B cell (primary cell): ENCODE measurements at regions not wholly inside any gene's neighbourhood (a gene's known extent, or its start where the extent isn't known, plus 50 kb on each side); places are given as distances from the start of the nearest gene placed in this dataset.

Source experiments
- ATAC-seq: fragments of 200-7000 bp; cut with Tn5 transposase; one replicate; pipeline ENCODE4 v1.10.0; 2021; ENCODE audit warnings: low read depth, mild to moderate bottlenecking, moderate number of reproducible peaks, moderate library complexity
- CTCF ChIA-PET: fragments of 350-600 bp; sonication (Branson Sonifier 250); formaldehyde crosslinking; loops from one replicate; lab custom pipeline; 2021; ENCODE audit warnings: antibody characterized with exemption, inconsistent platforms; lab: Charles Lee
- POLR2A ChIA-PET: fragments of 350-600 bp; sonication (Branson Sonifier 250); formaldehyde crosslinking; loops from one replicate; lab custom pipeline; 2021; ENCODE audit warnings: antibody characterized with exemption; lab: Charles Lee
- DNase-seq: peaks from one replicate; pipeline ENCODE4 v3.0.0; 2013
- H2AFZ ChIP-seq: 2 replicates; pipeline ENCODE4 v1.6.1; 2012; ENCODE audit warnings: mild to moderate bottlenecking, low read depth, low read length; ENCODE audit not compliant: insufficient read depth, poor library complexity, severe bottlenecking
- H3K27ac ChIP-seq, 2 donors: 1 replicate in 1 of 2; 2 replicates in 1 of 2; pipeline ENCODE4 v1.5.1; 2012 to 2013; ENCODE audit warnings: low read length in 2 of 2, mild to moderate bottlenecking in 2 of 2, moderate library complexity in 1 of 2
- H3K27me3 ChIP-seq, 4 experiments: fragments of 200-600 bp in 1 of 4; sonication (generic) in 1 of 4; replicated peaks in 1 of 4; 1 replicate in 2 of 4; 2 replicates in 2 of 4; pipeline versions ENCODE4 v1.6.1 to v1.7.0; 2013 to 2016; ENCODE audit warnings: low read length in 3 of 4, mild to moderate bottlenecking in 2 of 4, mixed read lengths in 1 of 4, moderate library complexity in 1 of 4; ENCODE audit not compliant: insufficient read depth in 4 of 4, control insufficient read depth in 3 of 4; ENCODE audit errors: control extremely low read depth in 1 of 4
- H3K36me3 ChIP-seq, 2 experiments: replicated peaks in 1 of 2; 1 replicate in 1 of 2; 2 replicates in 1 of 2; pipeline versions ENCODE4 v1.6.1 to v1.7.1; 2013; ENCODE audit warnings: low read length in 1 of 2; ENCODE audit not compliant: insufficient read depth in 2 of 2, control insufficient read depth in 1 of 2; ENCODE audit errors: control extremely low read depth in 1 of 2, extremely low read depth in 1 of 2
- H3K4me1 ChIP-seq, 2 donors: fragments of 200-600 bp in 1 of 2; sonication (generic) in 1 of 2; 1 replicate in 1 of 2; 2 replicates in 1 of 2; pipeline versions ENCODE4 v1.5.1 to v1.6.1; 2013 to 2017; ENCODE audit warnings: low read length in 2 of 2; ENCODE audit not compliant: control insufficient read depth in 2 of 2, insufficient read depth in 2 of 2
- H3K4me2 ChIP-seq: replicated peaks from 2 replicates; pipeline ENCODE3; 2012; ENCODE audit warnings: mild to moderate bottlenecking, low read depth, low read length; ENCODE audit not compliant: poor library complexity, severe bottlenecking
- H3K4me3 ChIP-seq, 5 experiments: fragments of 200-600 bp in 1 of 5; sonication (generic) in 1 of 5; 1 replicate in 3 of 5; 2 replicates in 2 of 5; pipeline versions ENCODE4 v1.5.1 to v1.7.0; 2011 to 2016; ENCODE audit warnings: low read length in 4 of 5, mild to moderate bottlenecking in 4 of 5, low read depth in 2 of 5, control low read depth in 1 of 5, moderate library complexity in 1 of 5; ENCODE audit not compliant: insufficient read depth in 1 of 5; ENCODE audit errors: control extremely low read depth in 1 of 5, extremely low read depth in 1 of 5
- H3K79me2 ChIP-seq: fragments of 200-600 bp; sonication (generic); one replicate; pipeline ENCODE4 v1.6.0; 2016; ENCODE audit warnings: low read length; ENCODE audit not compliant: control insufficient read depth, insufficient read depth
- H3K9ac ChIP-seq: fragments of 200-600 bp; sonication (generic); 2 replicates; pipeline ENCODE4 v1.6.1; 2017; ENCODE audit warnings: mild to moderate bottlenecking, low read length, moderate library complexity
- H3K9me3 ChIP-seq, 3 donors: one replicate each; pipeline versions ENCODE4 v1.6.1 to v1.7.1; 2013; ENCODE audit warnings: low read length in 2 of 3; ENCODE audit not compliant: control insufficient read depth in 2 of 3, insufficient read depth in 1 of 3; ENCODE audit errors: control extremely low read depth in 1 of 3
- H4K20me1 ChIP-seq: 2 replicates; pipeline ENCODE4 v1.6.0; 2012; ENCODE audit warnings: mild to moderate bottlenecking, low read length; ENCODE audit not compliant: insufficient read depth, control insufficient read depth, poor library complexity, severe bottlenecking
- H3K27ac Mint-ChIP-seq: one replicate; pipeline ENCODE4 v1.8.0; 2021; ENCODE audit warnings: mixed read lengths
- H3K27me3 Mint-ChIP-seq: one replicate; pipeline ENCODE4 v1.8.0; 2021; ENCODE audit warnings: mixed read lengths
- H3K4me1 Mint-ChIP-seq: one replicate; pipeline ENCODE4 v1.8.0; 2021; ENCODE audit warnings: mixed read lengths
- H3K4me3 Mint-ChIP-seq: one replicate; pipeline ENCODE4 v1.8.0; 2021; ENCODE audit warnings: mixed read lengths
- H3K9me3 Mint-ChIP-seq: one replicate; pipeline ENCODE4 v1.8.0; 2022; ENCODE audit warnings: mixed read lengths; ENCODE audit not compliant: insufficient read depth
- EZH2 ChIP-seq: IDR thresholded peaks from 2 replicates; pipeline ENCODE4 v1.6.1; 2012; ENCODE audit warnings: borderline replicate concordance, low read depth, mild to moderate bottlenecking, moderate library complexity, low read length; ENCODE audit not compliant: insufficient read depth, poor library complexity, severe bottlenecking
- WGBS: methylation state at CpG from one replicate; pipeline ENCODE4 v1.1.5; 2013; ENCODE audit warnings: missing lambda C conversion rate; ENCODE audit not compliant: insufficient coverage; 5-methylcytosine and 5-hydroxymethylcytosine counted together
- intact Hi-C: fragments of 100-400 bp; cut with micrococcal nuclease; formaldehyde crosslinking; loops from one replicate; pipeline ENCODE4 v1.10.0; 2022
- TF ChIP-seq, protein P1 (sequence below): fragments of 200-600 bp; IDR thresholded peaks from one replicate; pipeline ENCODE4 v1.8.0; 2022; ENCODE audit warnings: antibody characterized with exemption, mild to moderate bottlenecking

DNA sequence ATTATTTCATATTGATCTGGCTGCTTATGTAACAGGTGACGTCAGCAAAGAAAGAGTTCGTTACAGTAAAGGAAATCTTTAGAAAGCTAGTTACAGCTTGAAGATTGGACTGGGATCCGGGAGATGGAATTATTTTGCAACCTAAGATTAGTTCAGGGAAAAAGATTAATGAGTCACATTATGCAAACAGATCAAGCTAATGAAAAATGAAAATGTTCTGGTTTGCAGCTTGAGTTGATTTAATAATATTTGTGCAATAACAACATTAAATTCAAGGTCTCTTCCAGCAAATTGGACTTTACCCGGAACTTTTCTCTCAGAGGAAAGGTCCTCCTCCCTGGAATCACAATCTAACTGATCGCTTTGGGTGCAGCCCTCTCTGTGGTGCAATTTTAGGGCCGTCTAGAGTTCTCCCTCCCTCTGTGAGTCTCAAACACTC, 119.5 kb downstream of the OTUD1 start:
- POLR2A ChIA-PET: no interaction called here
- intact Hi-C loops: no loop called here
- Histone ChIP-seq H3K27me3 (no peaks in the 10 kb centered on the region), H3K4me2 (no peak overlapping the region), H3K9me3 (peaks cover 0 to 4% (median 0%) of the 10 kb centered on the region in 3 donors), H3K4me3 (no peak overlapping the region), H3K79me2 (no peaks in the 10 kb centered on the region), H3K9ac (no peak overlapping the region), H2AFZ (no peak overlapping the region), H3K36me3 (no peaks in the 10 kb centered on the region), H3K4me1 (no peaks in the 10 kb centered on the region), H4K20me1 (no peaks in the 10 kb centered on the region), H3K27ac (no peak overlapping the region)
- ATAC-seq (no peak), DNase-seq (no peak)
- no peak for TF ChIP-seq EZH2
- TF ChIP-seq, protein P1, sequence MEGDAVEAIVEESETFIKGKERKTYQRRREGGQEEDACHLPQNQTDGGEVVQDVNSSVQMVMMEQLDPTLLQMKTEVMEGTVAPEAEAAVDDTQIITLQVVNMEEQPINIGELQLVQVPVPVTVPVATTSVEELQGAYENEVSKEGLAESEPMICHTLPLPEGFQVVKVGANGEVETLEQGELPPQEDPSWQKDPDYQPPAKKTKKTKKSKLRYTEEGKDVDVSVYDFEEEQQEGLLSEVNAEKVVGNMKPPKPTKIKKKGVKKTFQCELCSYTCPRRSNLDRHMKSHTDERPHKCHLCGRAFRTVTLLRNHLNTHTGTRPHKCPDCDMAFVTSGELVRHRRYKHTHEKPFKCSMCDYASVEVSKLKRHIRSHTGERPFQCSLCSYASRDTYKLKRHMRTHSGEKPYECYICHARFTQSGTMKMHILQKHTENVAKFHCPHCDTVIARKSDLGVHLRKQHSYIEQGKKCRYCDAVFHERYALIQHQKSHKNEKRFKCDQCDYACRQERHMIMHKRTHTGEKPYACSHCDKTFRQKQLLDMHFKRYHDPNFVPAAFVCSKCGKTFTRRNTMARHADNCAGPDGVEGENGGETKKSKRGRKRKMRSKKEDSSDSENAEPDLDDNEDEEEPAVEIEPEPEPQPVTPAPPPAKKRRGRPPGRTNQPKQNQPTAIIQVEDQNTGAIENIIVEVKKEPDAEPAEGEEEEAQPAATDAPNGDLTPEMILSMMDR: no peak
- Mint-ChIP-seq H3K9me3 (peaks cover 2% of the 10 kb centered on the region), H3K27me3 (peaks cover 15% of the 10 kb centered on the region), H3K4me3 (no peak overlapping the region), H3K4me1 (no peaks in the 10 kb centered on the region), H3K27ac (no peak overlapping the region)
- CTCF ChIA-PET: no interaction called here
- WGBS: 100% methylated on average over 2 of the region's 6 CpGs

DNA sequence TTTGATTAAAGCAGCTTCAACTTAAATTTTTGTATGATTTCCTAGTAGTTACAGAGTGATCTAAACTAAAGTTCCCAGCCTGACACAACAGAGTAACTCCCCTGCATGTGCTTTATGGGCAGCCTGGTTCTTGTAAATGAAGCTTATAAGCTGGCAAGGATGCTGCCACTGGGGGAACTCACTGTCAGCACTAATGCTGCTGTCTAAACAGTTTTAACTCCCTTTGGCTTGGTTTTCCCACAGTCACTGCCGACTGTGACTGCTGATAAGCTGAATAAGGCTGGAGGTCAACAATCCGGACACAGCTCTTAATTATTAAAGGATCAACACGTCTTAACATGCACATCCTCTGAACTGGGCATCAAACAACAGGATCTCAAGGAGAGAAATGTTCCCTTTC, 130.1 kb downstream of the OTUD1 start:
- Histone ChIP-seq H3K79me2 (no peaks in the 10 kb centered on the region), H4K20me1 (no peaks in the 10 kb centered on the region), H3K9me3 (peaks cover 2 to 12% (median 5%) of the 10 kb centered on the region in 3 donors), H3K4me2 (no peak overlapping the region), H3K4me3 (no peak overlapping the region), H3K27ac (no peak overlapping the region), H3K36me3 (no peaks in the 10 kb centered on the region), H3K4me1 (no peaks in the 10 kb centered on the region), H2AFZ (no peak overlapping the region), H3K27me3 (peaks cover 0 to 2% (median 0%) of the 10 kb centered on the region in 4 experiments), H3K9ac (no peak overlapping the region)
- no peak overlapping the region for H3K4me3 Mint-ChIP-seq
- no peaks in the 10 kb centered on the region for H3K4me1 Mint-ChIP-seq
- intact Hi-C loops: no loop called here
- H3K27ac Mint-ChIP-seq: no peak overlapping the region
- peaks cover 28% of the 10 kb centered on the region for H3K27me3 Mint-ChIP-seq
- DNase-seq: no peak
- ChIA-PET POLR2A (no interaction called here), CTCF (interaction anchor here (0.8 kb wide), 1 partner anchor 264 kb away, joined by 3 read pairs; no protein-coding TSS in a partner anchor)
- no peak for ATAC-seq
- peaks cover 18% of the 10 kb centered on the region for H3K9me3 Mint-ChIP-seq
- TF ChIP-seq EZH2: no peak
- TF ChIP-seq, protein P1: no peak
- WGBS: 85% methylated on average over 2 of the region's 3 CpGs
